MM.1S (cell line): ENCODE measurements at regions not wholly inside any gene's neighbourhood (a gene's known extent, or its start where the extent isn't known, plus 50 kb on each side); places are given as distances from the start of the nearest gene placed in this dataset.

Experiments used
- DNase-seq: peaks from one replicate; pipeline ENCODE4 v3.0.0-alpha.2; 2015
- H2AFZ ChIP-seq: fragments of 300-600 bp; sonication (generic); 2 replicates; pipeline ENCODE4 v1.6.0; 2016; ENCODE audit warnings: antibody characterized with exemption, low read length
- H3F3A ChIP-seq: fragments of 300-600 bp; sonication (generic); 2 replicates; pipeline ENCODE4 v1.6.1; 2016; ENCODE audit warnings: mild to moderate bottlenecking, antibody characterized with exemption, low read length, moderate library complexity, mixed read lengths; ENCODE audit not compliant: insufficient read depth
- H3K27ac ChIP-seq: fragments of 300-600 bp; sonication (generic); 2 replicates; pipeline ENCODE4 v1.5.1; 2016; ENCODE audit warnings: mild to moderate bottlenecking, low read length
- H3K27me3 ChIP-seq: fragments of 300-600 bp; sonication (generic); replicated peaks from 2 replicates; pipeline ENCODE4 v1.6.0; 2016; ENCODE audit warnings: low read length; ENCODE audit not compliant: insufficient read depth
- H3K36me3 ChIP-seq: fragments of 300-600 bp; sonication (generic); replicated peaks from 2 replicates; pipeline ENCODE4 v1.6.1; 2016; ENCODE audit warnings: mild to moderate bottlenecking, low read length, mixed read lengths; ENCODE audit not compliant: insufficient read depth
- H3K4me1 ChIP-seq: fragments of 300-600 bp; sonication (generic); 2 replicates; pipeline ENCODE4 v1.6.1; 2016; ENCODE audit warnings: low read length, mixed read lengths
- H3K4me2 ChIP-seq: fragments of 300-600 bp; sonication (generic); 2 replicates; pipeline ENCODE4 v1.6.0; 2016; ENCODE audit warnings: low read depth, low read length
- H3K4me3 ChIP-seq: fragments of 300-600 bp; sonication (generic); 2 replicates; pipeline ENCODE4 v1.5.1; 2016; ENCODE audit warnings: low read length, mixed read lengths
- H3K79me2 ChIP-seq: fragments of 300-600 bp; sonication (generic); 2 replicates; pipeline ENCODE4 v1.6.1; 2016; ENCODE audit warnings: mixed run types, low read length, mixed read lengths
- H3K9ac ChIP-seq: fragments of 300-600 bp; sonication (generic); 2 replicates; pipeline ENCODE4 v1.6.1; 2016; ENCODE audit warnings: low read length, mixed read lengths
- H3K9me2 ChIP-seq: fragments of 300-600 bp; sonication (generic); replicated peaks from 2 replicates; pipeline ENCODE4 v1.6.1; 2016; ENCODE audit warnings: mild to moderate bottlenecking, low read length, mixed read lengths; ENCODE audit not compliant: insufficient read depth
- H3K9me3 ChIP-seq: fragments of 300-600 bp; sonication (generic); replicated peaks from 2 replicates; pipeline ENCODE4 v1.6.1; 2016; ENCODE audit warnings: mild to moderate bottlenecking, low read length, mixed read lengths; ENCODE audit not compliant: insufficient read depth
- H4K20me1 ChIP-seq: fragments of 300-600 bp; sonication (generic); 2 replicates; pipeline ENCODE4 v1.6.1; 2016; ENCODE audit warnings: mild to moderate bottlenecking, low read length, moderate library complexity, mixed read lengths; ENCODE audit not compliant: insufficient read depth
- CTCF ChIP-seq: fragments of 300-600 bp; sonication (generic); IDR thresholded peaks from 2 replicates; pipeline ENCODE4 v1.5.1; 2016; ENCODE audit warnings: antibody characterized with exemption, low read length, mixed read lengths
- EZH2 ChIP-seq: fragments of 300-600 bp; sonication (generic); optimal IDR thresholded peaks from 2 replicates; pipeline ENCODE3; 2017; ENCODE audit warnings: low read depth, mild to moderate bottlenecking, antibody characterized with exemption, low read length, mixed read lengths
- EZH2phosphoT487 ChIP-seq: fragments of 300-600 bp; sonication (generic); IDR thresholded peaks from 2 replicates; pipeline ENCODE4 v1.6.1; 2018; ENCODE audit warnings: antibody characterized with exemption, low read length

- TF ChIP-seq EZH2 (no peak), CTCF (no peak), EZH2phosphoT487 (no peak)
- no peaks in the 10 kb centered on the region for H3K9me3 ChIP-seq
- no peak overlapping the region for H3K9ac ChIP-seq
- H3K27me3 ChIP-seq, result no peaks in the 10 kb centered on the region
- no peak overlapping the region for H3K27ac ChIP-seq
- H3K36me3 ChIP-seq, result no peaks in the 10 kb centered on the region
- no peak overlapping the region for H3K4me3 ChIP-seq
- no peak for DNase-seq
- peaks cover 19% of the 10 kb centered on the region for H3K4me1 ChIP-seq
- no peaks in the 10 kb centered on the region for H3K9me2 ChIP-seq
- no peaks in the 10 kb centered on the region for H3K79me2 ChIP-seq
- H3K4me2 ChIP-seq, result peak overlapping the region; percentile 5; the same call in 1 of the 2 replicates
- H3F3A ChIP-seq, result no peaks in the 10 kb centered on the region
- H2AFZ ChIP-seq, result no peak overlapping the region
- H4K20me1 ChIP-seq, result no peaks in the 10 kb centered on the region
Observed at GRCh38 chr11:95330302-95330701, 99.3 kb upstream of the SESN3 start.

GRCh38 chr11:95327273-95327948, 96.4 kb upstream of the SESN3 start:
- H3K9me3 ChIP-seq, result no peaks in the 10 kb centered on the region
- no peaks in the 10 kb centered on the region for H3K36me3 ChIP-seq
- H3K4me2 ChIP-seq, result no peak overlapping the region
- H3K27ac ChIP-seq, result no peak overlapping the region
- H3K27me3 ChIP-seq, result no peaks in the 10 kb centered on the region
- H3K79me2 ChIP-seq, result no peaks in the 10 kb centered on the region
- no peak overlapping the region for H3K9ac ChIP-seq
- no peaks in the 10 kb centered on the region for H4K20me1 ChIP-seq
- no peak overlapping the region for H3K4me3 ChIP-seq
- DNase-seq, result no peak
- H3F3A ChIP-seq, result no peaks in the 10 kb centered on the region
- no peak for TF ChIP-seq EZH2
- TF ChIP-seq EZH2phosphoT487, result no peak
- TF ChIP-seq CTCF, result no peak
- H2AFZ ChIP-seq, result no peak overlapping the region
- H3K4me1 ChIP-seq, result peaks cover 19% of the 10 kb centered on the region
- no peaks in the 10 kb centered on the region for H3K9me2 ChIP-seq

- no peak overlapping the region for H3K4me2 ChIP-seq
- no peaks in the 10 kb centered on the region for H3K9me3 ChIP-seq
- no peaks in the 10 kb centered on the region for H3F3A ChIP-seq
- H4K20me1 ChIP-seq, result no peaks in the 10 kb centered on the region
- H3K4me3 ChIP-seq, result no peak overlapping the region
- DNase-seq, result no peak
- H2AFZ ChIP-seq, result no peak overlapping the region
- H3K27ac ChIP-seq, result no peak overlapping the region
- TF ChIP-seq EZH2 (no peak), CTCF (no peak), EZH2phosphoT487 (no peak)
- H3K4me1 ChIP-seq, result peaks cover 19% of the 10 kb centered on the region
- H3K9ac ChIP-seq, result no peak overlapping the region
- H3K36me3 ChIP-seq, result no peaks in the 10 kb centered on the region
- no peaks in the 10 kb centered on the region for H3K27me3 ChIP-seq
- H3K9me2 ChIP-seq, result no peaks in the 10 kb centered on the region
- no peaks in the 10 kb centered on the region for H3K79me2 ChIP-seq
Observed at GRCh38 chr11:95325777-95326258, 94.8 kb upstream of the SESN3 start.
